Amniotic epithelial cell (primary cell): ENCODE measurements at regions not wholly inside any gene's neighbourhood (a gene's known extent, or its start where the extent isn't known, plus 50 kb on each side); places are given as distances from the start of the nearest gene placed in this dataset.
A peak's percentile ranks its signal among the peaks of the same experiment; 100 is the strongest.

Experiments
- DNase-seq: peaks from one replicate; pipeline ENCODE4 v3.0.0-alpha.2; 2010; ENCODE audit warnings: low read depth

DNA sequence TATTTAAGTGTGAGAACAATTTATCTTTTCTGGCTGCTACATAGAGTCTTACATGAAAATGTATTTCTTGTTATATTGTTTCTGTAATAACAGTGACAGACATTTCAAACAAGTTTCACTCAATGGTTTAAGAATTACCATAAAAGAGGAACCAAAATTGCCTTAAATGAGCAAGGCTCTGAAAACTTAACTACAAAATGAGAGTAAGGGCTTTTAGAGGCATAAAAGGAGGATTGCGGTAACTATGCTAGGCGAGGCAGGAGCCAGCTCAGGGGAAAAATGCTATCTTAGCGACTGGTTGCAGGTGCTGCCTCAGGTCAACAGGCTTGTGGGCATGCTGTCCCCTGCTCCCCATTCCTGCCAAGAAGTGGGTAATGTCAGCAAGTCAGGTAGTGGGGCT, 81.7 kb upstream of the MSI2 start:
- no peak for DNase-seq

DNA sequence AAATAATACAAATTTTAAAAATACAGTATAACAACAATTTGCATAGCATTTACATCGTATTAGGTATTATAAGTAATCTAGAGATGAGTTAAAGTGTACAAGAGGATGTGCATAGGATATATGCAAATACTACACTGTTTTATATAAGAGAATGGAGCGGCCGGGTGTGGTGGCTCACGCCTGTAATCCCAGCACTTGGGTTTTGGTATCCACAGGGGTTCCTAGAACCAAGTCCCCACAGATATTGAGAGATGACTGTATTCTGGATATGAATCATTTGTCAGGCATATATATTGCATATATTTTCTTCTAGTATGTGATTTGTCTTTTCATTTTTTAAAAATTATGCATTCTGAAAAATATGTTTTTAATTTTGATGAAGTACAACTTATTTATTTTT, 77.5 kb upstream of the MSI2 start:
- DNase-seq, result no peak

DNA sequence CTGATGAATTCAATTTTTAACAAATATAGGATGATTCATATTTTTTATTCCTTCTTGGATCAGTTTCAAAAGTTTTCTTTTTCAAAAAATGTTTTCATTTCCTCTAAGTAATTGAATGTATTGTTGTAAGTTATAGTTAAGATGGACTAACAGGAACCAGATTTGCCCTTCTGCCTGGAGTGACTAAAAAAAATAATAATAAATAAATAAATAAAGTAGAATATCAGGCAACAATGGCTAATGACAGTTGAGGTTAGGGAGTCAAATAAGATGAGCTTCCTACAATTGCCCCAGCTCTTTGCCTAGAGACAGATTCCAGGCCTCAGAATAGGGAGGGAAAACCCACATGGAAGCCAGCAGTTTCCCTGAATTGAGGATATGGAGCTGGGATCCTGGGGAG, 73.7 kb upstream of the MSI2 start:
- no peak for DNase-seq

DNA sequence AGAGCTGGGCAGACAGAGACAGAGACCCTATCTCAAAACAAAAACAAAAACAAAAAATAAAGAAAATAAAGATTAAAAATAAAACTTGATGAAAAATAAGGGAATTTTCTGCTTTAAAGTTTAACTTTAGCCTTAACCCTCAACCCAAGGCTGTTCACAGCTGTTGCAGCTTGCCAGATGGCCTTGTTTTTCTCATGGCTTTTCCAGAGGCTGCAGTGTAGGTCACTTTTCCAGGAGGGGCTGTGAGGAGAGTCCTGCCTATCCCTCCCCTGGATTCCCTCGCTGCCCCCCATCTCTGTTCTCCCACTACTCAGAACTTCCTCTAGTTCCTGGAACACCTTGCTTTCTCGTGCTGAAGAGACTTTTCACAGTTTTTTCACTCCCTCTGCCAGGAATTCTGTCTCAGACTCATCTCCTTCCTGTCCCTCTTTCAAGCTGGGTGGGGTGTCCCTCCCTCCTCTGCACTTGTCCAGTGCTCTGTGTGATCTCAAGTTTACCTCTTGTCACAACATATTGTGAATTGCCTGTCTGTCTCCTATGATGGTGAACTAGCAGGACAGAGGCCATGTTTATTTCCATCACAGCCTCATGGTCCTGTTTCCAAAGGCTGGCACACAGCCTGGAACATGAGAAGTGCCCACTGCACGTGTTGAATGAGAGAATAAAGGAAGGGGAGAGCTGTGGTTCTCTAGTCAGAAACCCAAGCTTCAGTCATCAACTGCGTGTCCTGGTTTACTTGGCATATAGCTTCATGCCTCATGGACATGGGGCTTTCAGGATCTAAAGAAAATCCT, 69.9 kb upstream of the MSI2 start:
- DNase-seq, result no peak

DNA sequence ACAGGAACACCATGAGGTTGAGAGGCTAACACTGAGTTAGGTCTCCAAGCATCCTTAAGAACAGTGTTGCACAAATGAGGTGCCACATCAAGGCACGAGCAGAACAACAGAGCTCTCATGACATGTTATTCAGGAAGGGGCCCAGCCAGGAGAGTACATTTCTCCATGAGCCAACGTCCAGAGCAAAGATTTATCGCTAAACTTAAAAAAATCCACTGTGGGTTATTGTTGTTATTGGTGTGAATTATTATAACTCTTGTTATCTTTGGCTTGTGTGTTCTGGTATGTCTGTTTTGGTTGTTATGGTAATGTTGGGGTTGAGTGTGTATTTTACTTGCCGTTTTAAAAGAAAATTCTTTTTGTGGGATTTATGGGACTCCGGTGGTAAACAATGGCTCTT, 68.9 kb upstream of the MSI2 start:
- DNase-seq, result peak; percentile 7

DNA sequence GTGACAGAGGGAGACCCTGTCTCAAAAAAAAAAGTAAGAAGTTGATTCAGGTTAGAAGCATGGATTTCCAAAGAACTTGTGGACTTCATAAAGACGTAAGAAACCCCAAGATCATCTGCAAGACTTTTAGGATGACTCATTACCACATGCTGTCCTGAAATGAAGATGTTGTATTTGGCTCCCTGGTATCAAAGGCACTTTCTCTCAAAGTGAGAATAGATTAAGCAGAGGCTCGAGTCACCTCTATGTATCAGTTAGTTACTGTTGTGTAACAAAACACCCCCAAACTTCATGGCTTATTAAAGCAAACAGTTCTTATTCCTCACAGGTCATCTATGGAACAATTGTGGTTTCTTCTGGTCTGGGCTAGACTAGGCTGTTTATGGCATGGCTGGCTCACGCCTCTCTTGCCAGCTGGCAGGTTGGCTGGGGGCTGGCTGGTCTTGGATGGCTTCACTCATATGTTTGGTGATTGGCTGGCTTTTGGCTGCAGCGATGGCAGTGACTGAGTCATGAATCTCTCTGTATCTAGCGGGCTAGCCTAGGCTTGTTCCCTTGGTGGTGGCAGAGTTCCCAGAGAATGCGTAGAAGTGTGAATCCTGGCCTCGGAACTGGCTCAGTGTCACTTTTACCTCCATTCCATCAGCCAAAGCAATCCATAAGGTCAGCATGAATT, 60.4 kb upstream of the MSI2 start:
- DNase-seq, result peak; percentile 52

DNA sequence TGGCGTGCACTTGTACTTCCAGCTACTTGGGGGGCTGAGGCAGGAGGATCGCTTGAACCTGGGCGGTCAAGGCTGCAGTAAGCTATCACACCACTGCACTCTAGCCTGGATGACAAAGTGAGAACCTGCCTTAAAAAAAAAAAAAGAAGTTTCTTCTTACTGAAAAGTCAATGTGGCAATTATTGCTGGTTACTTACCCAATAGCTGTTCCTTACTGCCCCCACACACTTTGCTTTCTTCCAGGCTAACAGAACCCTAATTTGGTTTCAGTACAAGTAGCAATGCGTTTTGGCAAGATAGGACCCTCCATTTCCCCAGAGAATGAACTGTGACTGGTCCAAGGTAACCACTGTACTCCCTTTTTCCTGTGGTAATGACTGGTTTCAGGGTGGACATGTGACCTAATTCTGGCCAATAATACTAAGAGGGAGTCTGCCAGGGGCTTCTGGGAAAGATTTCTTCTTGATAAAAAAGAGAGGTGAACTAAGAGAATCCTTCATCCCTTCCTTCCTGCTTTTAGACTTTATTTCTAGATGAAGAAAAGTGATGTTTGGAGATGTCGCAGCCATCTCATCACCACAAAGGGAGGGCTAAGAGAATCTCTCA, 58.8 kb upstream of the MSI2 start:
- no peak for DNase-seq

DNA sequence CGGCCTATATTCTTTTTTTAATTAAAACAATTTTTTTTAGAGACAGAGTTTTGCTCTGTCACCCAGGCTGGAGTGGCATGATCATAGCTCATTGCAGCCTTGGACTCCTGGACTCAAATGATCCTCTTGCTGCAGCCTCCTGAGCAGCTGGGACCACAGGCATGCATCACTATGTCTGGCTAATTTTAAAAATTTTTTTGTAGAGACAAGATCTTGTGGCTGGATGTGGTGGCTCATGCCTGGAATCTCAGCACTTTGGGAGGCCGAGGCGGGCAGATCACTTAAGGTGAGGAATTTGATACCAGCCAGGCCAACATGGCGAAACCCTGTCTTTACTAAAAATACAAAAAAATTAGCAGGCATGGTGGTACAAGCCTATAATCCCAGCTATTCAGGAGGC, 54.8 kb upstream of the MSI2 start:
- no peak for DNase-seq

DNA sequence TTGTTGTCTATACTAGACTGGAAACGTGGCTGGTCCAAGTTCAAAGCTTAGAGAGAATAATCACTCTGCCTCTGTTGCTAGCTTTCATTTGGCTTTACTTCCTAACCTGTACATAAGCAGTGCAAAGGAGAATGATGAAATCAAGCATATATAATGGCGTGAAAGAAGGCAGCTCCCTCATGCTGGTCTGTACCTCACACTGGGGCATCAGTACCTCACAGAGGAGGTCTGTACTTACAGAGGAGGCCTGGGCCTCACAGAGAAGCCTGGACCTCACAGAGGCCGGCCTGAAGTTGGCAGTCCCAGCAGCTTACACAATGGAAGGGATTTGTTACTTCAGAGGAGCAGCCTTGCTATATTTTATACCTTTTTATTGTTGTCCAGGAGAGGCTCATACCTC, 53.3 kb upstream of the MSI2 start:
- DNase-seq, result no peak
